H9 (cell line): ENCODE measurements at regions not wholly inside any gene's neighbourhood (a gene's known extent, or its start where the extent isn't known, plus 50 kb on each side); places are given as distances from the start of the nearest gene placed in this dataset.

Experiments used
- DNase-seq: peaks from one replicate; pipeline ENCODE4 v3.0.0-alpha.2; 2017
- H2AFZ ChIP-seq: one replicate; pipeline ENCODE4 v1.6.1; 2013; ENCODE audit warnings: mild to moderate bottlenecking, low read length, control low read depth, moderate library complexity
- H2AK5ac ChIP-seq: 2 replicates; pipeline ENCODE4 v1.6.1; 2013; ENCODE audit warnings: low read length, control low read depth, mixed read lengths; ENCODE audit not compliant: insufficient read length
- H2BK120ac ChIP-seq: one replicate; pipeline ENCODE4 v1.6.1; 2013; ENCODE audit warnings: low read depth, mild to moderate bottlenecking, low read length, control low read depth, inconsistent platforms; ENCODE audit not compliant: poor library complexity, severe bottlenecking
- H2BK12ac ChIP-seq: 2 replicates; pipeline ENCODE4 v1.6.1; 2013; ENCODE audit warnings: low read length, control low read depth, mixed read lengths, low read depth; ENCODE audit not compliant: insufficient read length
- H2BK15ac ChIP-seq: 2 replicates; pipeline ENCODE4 v1.6.1; 2013; ENCODE audit warnings: low read depth, low read length, control low read depth
- H2BK20ac ChIP-seq: one replicate; pipeline ENCODE4 v1.6.1; 2013; ENCODE audit warnings: low read depth, mild to moderate bottlenecking, low read length, control low read depth, inconsistent platforms; ENCODE audit not compliant: poor library complexity, severe bottlenecking
- H2BK5ac ChIP-seq: 2 replicates; pipeline ENCODE4 v1.6.1; 2013; ENCODE audit warnings: low read length, control low read depth, mixed read lengths; ENCODE audit not compliant: insufficient read length
- H3K14ac ChIP-seq: 2 replicates; pipeline ENCODE4 v1.6.1; 2013; ENCODE audit warnings: low read length, control low read depth; ENCODE audit not compliant: insufficient read depth
- H3K18ac ChIP-seq: 2 replicates; pipeline ENCODE4 v1.6.1; 2013; ENCODE audit warnings: low read depth, mild to moderate bottlenecking, mixed read lengths, low read length, control low read depth; ENCODE audit not compliant: insufficient read length
- H3K23ac ChIP-seq: 2 replicates; pipeline ENCODE4 v1.6.1; 2013; ENCODE audit warnings: low read length, control low read depth, mixed read lengths, low read depth; ENCODE audit not compliant: insufficient read length
- H3K23me2 ChIP-seq: 2 replicates; pipeline ENCODE4 v1.6.1; 2013; ENCODE audit warnings: low read depth, mild to moderate bottlenecking, mixed read lengths, low read length, control low read depth; ENCODE audit not compliant: insufficient read length, poor library complexity, severe bottlenecking
- H3K27ac ChIP-seq: 2 replicates; pipeline ENCODE4 v1.5.1; 2013; ENCODE audit warnings: low read length, control low read depth, mixed read lengths, low read depth; ENCODE audit not compliant: insufficient read length
- H3K27me3 ChIP-seq: 2 replicates; pipeline ENCODE4 v1.6.1; 2013; ENCODE audit warnings: low read length, control low read depth, inconsistent platforms; ENCODE audit not compliant: insufficient read depth
- H3K4ac ChIP-seq: 2 replicates; pipeline ENCODE4 v1.6.1; 2013; ENCODE audit warnings: low read depth, mild to moderate bottlenecking, control low read depth, inconsistent platforms, low read length, moderate library complexity
- H3K4me1 ChIP-seq: 2 replicates; pipeline ENCODE4 v1.6.1; 2013; ENCODE audit warnings: low read length, control low read depth, inconsistent platforms; ENCODE audit not compliant: insufficient read depth
- H3K4me2 ChIP-seq: 2 replicates; pipeline ENCODE4 v1.6.1; 2013; ENCODE audit warnings: low read length, control low read depth, mixed read lengths; ENCODE audit not compliant: insufficient read length, insufficient read depth
- H3K56ac ChIP-seq: 2 replicates; pipeline ENCODE4 v1.6.1; 2013; ENCODE audit warnings: low read depth, mild to moderate bottlenecking, mixed read lengths, low read length, control low read depth; ENCODE audit not compliant: insufficient read length
- H3K79me1 ChIP-seq: 2 replicates; pipeline ENCODE4 v1.6.1; 2013; ENCODE audit warnings: low read depth, mild to moderate bottlenecking, moderate library complexity, low read length, control low read depth, inconsistent platforms; ENCODE audit not compliant: insufficient read depth, poor library complexity, severe bottlenecking
- H3K79me2 ChIP-seq: 2 replicates; pipeline ENCODE4 v1.6.1; 2013; ENCODE audit warnings: low read length, control low read depth, inconsistent platforms; ENCODE audit not compliant: insufficient read depth
- H3K9ac ChIP-seq: 2 replicates; pipeline ENCODE4 v1.6.1; 2013; ENCODE audit warnings: low read length, control low read depth, mixed read lengths; ENCODE audit not compliant: insufficient read length; ENCODE audit errors: extremely low read depth
- H3K9me3 ChIP-seq: one replicate; pipeline ENCODE4 v1.6.1; 2013; ENCODE audit warnings: low read depth, low read length, inconsistent platforms; ENCODE audit not compliant: control insufficient read depth
- H3T11ph ChIP-seq: one replicate; pipeline ENCODE4 v1.6.1; 2013; ENCODE audit warnings: mild to moderate bottlenecking, low read length, control low read depth, inconsistent platforms
- H4K20me1 ChIP-seq: one replicate; pipeline ENCODE4 v1.6.1; 2013; ENCODE audit not compliant: control insufficient read depth, insufficient read length, insufficient read depth
- H4K5ac ChIP-seq: 2 replicates; pipeline ENCODE4 v1.6.1; 2013; ENCODE audit warnings: low read depth, mild to moderate bottlenecking, mixed read lengths, low read length, control low read depth; ENCODE audit not compliant: insufficient read length
- H4K8ac ChIP-seq: replicated peaks from 2 replicates; pipeline ENCODE4 v1.6.1; 2013; ENCODE audit warnings: low read length, control low read depth, mixed read lengths, low read depth; ENCODE audit not compliant: insufficient read length
- H4K91ac ChIP-seq: 2 replicates; pipeline ENCODE4 v1.6.1; 2013; ENCODE audit warnings: low read depth, mild to moderate bottlenecking, moderate library complexity, mixed read lengths, low read length, control low read depth; ENCODE audit not compliant: insufficient read length
- H3K27ac Mint-ChIP-seq, 3 experiments: 2 replicates in 2 of 3; 3 replicates in 1 of 3; pipeline ENCODE4 v1.8.0; 2020 to 2021; ENCODE audit warnings: mixed read lengths in 3 of 3, mild to moderate bottlenecking in 1 of 3, moderate library complexity in 1 of 3
- H3K27me3 Mint-ChIP-seq: 2 replicates; pipeline ENCODE4 v1.8.0; 2021; ENCODE audit warnings: low read depth, mild to moderate bottlenecking, moderate library complexity, mixed read lengths
- H3K36me3 Mint-ChIP-seq, 3 experiments: 2 replicates in 2 of 3; 3 replicates in 1 of 3; pipeline ENCODE4 v1.8.0; 2020 to 2021; ENCODE audit warnings: low read depth in 3 of 3, mixed read lengths in 3 of 3; ENCODE audit not compliant: insufficient read depth in 1 of 3
- H3K4me1 Mint-ChIP-seq, 2 experiments: 2 replicates each; pipeline ENCODE4 v1.8.0; 2020; ENCODE audit warnings: mixed read lengths in 2 of 2
- H3K4me3 Mint-ChIP-seq, 2 experiments: 2 replicates in 1 of 2; 3 replicates in 1 of 2; pipeline ENCODE4 v1.8.0; 2020 to 2021; ENCODE audit warnings: mild to moderate bottlenecking in 2 of 2, mixed read lengths in 2 of 2, moderate library complexity in 1 of 2
- H3K9me3 Mint-ChIP-seq, 2 experiments: 2 replicates in 1 of 2; 3 replicates in 1 of 2; pipeline ENCODE4 v1.8.0; 2020; ENCODE audit warnings: mild to moderate bottlenecking in 2 of 2, mixed read lengths in 2 of 2, moderate library complexity in 1 of 2
- WGBS: extraction: QIAGEN DNeasy Blood & Tissue Kit; methylation state at CpG from one replicate; pipeline ENCODE4 v1.1.7; 2013; ENCODE audit warnings: missing lambda C conversion rate, low lambda C conversion rate, mixed read lengths; ENCODE audit not compliant: insufficient read length; ENCODE audit errors: extremely low coverage; 5-methylcytosine and 5-hydroxymethylcytosine counted together
- TF ChIP-seq, protein P1 (sequence below): fragments of 200-600 bp; sonication (generic); conservative IDR thresholded peaks from 3 replicates; pipeline ENCODE4 v1.8.0; 2021; ENCODE audit warnings: antibody characterized with exemption, mild to moderate bottlenecking

DNA sequence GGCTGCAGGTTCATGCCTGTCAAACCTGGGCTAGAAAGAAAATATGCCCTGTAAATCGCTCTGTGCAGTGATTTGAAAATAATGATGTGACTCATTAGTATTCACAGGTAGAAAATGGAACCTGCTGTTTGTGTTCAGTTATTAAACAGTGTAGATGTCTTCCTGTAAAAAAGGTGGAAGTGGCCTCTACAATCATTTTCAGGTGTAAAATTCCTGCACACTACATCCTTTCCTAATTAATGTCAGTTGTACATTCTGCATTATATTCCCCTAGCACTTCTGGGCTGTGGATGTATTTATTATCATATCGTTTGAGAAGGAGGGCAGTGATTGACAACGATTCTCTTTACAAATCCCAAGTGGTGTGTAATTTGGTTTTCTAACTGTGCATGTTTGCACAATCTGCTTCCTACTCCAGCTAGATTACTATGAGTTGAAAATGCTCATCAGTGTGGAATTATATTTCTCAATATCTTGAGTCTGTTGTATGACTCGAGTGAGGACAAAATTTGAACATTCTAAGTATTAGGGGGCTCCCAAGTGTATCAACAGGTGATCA lies 454.0 kb upstream of the DDI1 start:
- Histone ChIP-seq H3K27ac (no peak overlapping the region), H3K9me3 (no peaks in the 10 kb centered on the region), H2BK15ac (no peak overlapping the region), H3K23me2 (no peaks in the 10 kb centered on the region), H3K4ac (no peak overlapping the region), H2BK12ac (no peak overlapping the region), H4K8ac (no peak overlapping the region), H2AK5ac (no peak overlapping the region), H3K23ac (no peak overlapping the region), H3K79me2 (no peaks in the 10 kb centered on the region), H4K5ac (no peak overlapping the region), H3K9ac (no peak overlapping the region), H3K4me1 (no peaks in the 10 kb centered on the region), H2BK120ac (no peak overlapping the region), H3K14ac (no peak overlapping the region), H4K91ac (no peak overlapping the region), H3K4me2 (no peak overlapping the region), H3K27me3 (no peaks in the 10 kb centered on the region), H3K56ac (no peak overlapping the region), H2BK5ac (no peak overlapping the region), H3K18ac (no peak overlapping the region), H4K20me1 (no peaks in the 10 kb centered on the region), H3T11ph (no peak overlapping the region), H2AFZ (no peak overlapping the region), H3K79me1 (no peaks in the 10 kb centered on the region), H2BK20ac (no peak overlapping the region)
- peaks cover 12 to 31% of the 10 kb centered on the region in 2 experiments for H3K4me1 Mint-ChIP-seq
- H3K36me3 Mint-ChIP-seq, result no peaks in the 10 kb centered on the region; a peak in 2 of 7 replicates
- no peak for DNase-seq
- TF ChIP-seq, protein P1, sequence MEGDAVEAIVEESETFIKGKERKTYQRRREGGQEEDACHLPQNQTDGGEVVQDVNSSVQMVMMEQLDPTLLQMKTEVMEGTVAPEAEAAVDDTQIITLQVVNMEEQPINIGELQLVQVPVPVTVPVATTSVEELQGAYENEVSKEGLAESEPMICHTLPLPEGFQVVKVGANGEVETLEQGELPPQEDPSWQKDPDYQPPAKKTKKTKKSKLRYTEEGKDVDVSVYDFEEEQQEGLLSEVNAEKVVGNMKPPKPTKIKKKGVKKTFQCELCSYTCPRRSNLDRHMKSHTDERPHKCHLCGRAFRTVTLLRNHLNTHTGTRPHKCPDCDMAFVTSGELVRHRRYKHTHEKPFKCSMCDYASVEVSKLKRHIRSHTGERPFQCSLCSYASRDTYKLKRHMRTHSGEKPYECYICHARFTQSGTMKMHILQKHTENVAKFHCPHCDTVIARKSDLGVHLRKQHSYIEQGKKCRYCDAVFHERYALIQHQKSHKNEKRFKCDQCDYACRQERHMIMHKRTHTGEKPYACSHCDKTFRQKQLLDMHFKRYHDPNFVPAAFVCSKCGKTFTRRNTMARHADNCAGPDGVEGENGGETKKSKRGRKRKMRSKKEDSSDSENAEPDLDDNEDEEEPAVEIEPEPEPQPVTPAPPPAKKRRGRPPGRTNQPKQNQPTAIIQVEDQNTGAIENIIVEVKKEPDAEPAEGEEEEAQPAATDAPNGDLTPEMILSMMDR, result no peak
- no peak overlapping the region for H3K4me3 Mint-ChIP-seq
- H3K9me3 Mint-ChIP-seq, result no peaks in the 10 kb centered on the region; a peak in 1 of 5 replicates
- no peaks in the 10 kb centered on the region for H3K27me3 Mint-ChIP-seq
- WGBS, result no CpG with 5 or more reads among the region's 4 CpGs
- no peak overlapping the region for H3K27ac Mint-ChIP-seq
